Iris pigment epithelial cell (primary cell): ENCODE measurements at regions not wholly inside any gene's neighbourhood (a gene's known extent, or its start where the extent isn't known, plus 50 kb on each side); places are given as distances from the start of the nearest gene placed in this dataset.

ENCODE experiments used
- DNase-seq: peaks from one replicate; pipeline ENCODE4 v3.0.0-alpha.2; 2011; ENCODE audit warnings: low read depth

DNA sequence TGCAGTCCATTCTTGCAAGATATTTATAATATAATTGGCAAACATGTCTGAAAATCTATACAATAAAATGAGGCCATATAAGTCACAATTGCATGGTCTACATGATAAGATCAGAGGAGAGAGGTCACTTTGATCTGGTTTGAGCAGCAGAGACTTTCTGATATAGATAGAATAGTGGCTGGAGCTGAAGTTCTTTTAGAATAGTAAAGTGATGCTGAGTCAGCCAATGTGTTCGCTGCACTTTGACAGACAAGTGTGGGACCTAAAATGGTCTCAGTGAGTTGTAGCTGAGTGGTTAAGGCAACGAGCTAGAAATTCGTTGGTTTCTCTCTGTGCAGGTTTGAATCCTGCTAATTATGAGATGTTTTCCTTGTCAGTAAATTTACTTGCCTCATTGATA is 257.0 kb upstream of the C11orf87 start:
- no peak for DNase-seq

DNA sequence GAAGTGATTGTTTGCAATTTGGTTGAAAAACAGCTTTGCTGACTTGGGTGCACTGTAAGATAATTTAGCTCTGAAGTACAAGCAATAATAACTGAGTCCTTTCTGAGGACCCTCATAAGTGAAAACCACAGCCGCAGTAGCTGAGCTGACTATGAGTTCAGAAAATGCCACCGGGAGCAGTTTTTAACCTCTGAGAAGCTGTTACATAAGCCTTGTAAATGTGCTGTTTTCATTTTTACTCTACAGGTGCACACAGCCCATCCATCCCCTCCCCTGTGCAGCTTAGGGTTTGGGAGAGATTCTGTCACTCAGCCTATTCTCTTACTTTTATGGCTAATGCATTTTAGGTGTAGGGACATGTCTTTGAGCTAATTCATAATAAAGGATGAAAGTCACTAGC is 255.5 kb upstream of the C11orf87 start:
- no peak for DNase-seq

DNA sequence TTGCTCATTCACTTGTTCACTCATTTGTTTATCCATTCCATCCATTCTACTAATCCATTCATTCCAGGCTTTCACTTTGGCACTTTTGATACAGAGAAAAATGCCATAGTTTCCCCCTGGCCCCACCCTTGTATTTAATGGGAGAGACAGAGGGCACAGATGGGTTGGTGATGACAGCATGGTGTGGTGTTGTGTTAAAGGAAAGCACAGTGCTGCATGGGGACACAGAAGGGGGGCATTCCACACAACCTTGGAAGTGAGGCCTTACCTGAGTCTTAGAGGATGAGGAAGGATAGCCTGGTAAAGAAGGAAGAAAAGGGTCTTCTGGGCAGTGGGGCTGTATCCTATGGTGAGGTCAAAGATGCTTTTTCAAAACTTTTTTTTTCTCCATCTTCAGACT is 248.5 kb upstream of the C11orf87 start:
- no peak for DNase-seq

DNA sequence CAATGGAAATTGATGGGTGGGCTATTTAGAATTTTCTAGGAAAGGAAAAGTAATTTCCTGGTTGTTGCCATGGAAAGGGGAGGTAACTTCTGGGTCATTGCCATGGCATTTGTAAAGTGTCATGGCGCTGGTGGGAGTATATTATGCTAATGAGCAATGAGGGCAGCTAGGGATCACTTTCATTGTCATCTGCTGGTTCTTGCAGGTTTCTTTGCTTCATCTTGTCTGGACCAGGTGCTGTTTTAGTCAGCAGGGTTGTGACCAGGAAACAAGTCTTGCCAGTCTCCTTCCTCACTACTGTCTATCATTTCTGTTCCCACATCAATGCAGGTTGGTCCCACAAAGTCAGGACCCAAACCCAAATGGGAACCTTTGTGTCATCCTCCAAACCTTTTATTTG is 237.6 kb upstream of the C11orf87 start:
- DNase-seq = no peak

DNA sequence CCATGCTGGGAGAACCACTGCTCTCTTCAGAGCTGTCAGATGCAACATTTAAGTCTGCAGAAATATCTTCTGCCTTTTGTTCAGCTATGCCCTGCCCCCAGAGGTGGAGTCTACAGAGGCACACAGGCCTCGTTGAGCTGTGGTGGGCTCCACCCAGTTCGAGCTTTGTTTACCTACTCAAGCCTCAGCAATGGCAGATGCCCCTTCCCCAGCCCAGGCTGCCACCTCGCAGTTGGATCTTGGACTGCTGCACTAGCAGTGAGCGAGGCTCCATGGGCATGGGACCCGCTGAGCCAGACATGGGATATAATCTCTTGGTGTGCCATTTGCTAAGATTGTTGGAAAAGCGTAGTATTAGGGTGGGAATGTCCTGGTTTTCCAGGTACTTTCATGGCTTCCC is 229.1 kb upstream of the C11orf87 start:
- no peak for DNase-seq

DNA sequence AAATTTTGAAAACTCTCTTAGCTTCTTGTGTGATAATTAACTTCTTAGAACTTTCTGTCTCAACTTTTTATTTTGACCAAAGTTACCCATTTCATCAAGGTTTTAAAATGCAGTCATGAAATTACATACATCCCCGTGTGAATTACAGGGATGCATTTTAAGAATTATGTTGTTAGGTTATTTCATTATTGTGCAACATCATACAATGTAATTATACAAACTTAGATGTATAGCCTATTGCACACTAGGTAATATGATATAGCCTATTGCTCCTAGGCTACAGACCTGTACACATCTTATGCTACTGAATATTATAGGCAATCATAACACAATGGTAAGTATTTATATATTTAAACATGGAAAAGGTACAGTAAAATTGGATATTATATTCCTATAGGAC is 228.1 kb upstream of the C11orf87 start:
- DNase-seq = no peak

DNA sequence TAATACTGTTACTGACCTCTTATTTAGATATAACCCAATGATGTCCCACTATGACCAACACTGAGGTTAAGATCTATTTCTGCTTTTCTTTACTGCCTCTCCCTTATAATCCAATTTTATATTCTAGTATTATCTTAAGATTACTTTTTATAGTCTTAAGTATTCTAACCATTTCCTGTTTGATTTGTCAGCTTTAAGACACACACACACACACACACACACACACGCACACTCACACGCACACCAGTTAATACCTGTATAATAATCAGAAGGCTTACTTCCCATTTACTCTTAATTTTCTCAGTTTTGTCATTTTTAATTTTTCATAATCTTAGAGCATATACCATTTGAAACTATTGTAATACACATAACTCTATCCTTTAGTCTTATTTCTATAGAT is 226.0 kb upstream of the C11orf87 start:
- DNase-seq = peak; percentile 63

DNA sequence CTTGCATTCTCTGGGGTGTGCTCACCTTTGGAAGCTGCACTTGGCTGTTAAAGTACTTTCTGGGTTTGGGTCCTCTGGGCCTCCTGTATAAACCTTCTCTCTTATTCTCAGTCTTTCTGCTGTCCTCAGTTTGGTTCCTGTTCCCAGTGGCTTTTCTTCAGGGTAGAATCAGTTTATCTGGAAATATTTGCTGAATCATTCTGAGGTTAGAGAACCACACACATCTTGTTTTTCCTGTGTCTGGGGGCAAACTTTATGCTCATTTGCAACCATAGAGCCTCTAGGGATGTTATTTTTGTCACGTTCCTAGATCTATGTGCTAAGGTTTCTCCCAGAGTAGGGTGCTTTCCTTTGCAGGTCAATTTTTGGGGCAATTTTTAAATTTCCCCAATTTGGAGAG is 224.3 kb upstream of the C11orf87 start:
- peak; percentile 66 for DNase-seq

DNA sequence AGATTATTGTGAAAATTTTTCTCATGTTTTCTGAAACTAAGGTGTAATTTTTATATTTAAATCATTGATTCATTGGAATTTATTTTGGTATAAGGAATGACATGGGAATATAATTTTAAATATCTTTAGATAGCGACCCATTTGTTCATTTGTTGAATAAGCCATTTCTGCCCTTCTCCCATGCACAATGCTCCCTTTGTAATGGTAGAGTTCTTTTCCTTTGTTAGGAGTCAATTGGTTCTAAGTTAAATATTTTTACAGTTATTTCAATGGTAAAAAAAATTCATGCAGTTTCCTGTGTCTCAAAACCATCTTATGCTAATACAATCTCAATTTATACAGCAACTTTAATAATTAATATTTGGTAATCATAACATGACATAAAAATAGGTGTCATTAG is 218.8 kb upstream of the C11orf87 start:
- DNase-seq = no peak

DNA sequence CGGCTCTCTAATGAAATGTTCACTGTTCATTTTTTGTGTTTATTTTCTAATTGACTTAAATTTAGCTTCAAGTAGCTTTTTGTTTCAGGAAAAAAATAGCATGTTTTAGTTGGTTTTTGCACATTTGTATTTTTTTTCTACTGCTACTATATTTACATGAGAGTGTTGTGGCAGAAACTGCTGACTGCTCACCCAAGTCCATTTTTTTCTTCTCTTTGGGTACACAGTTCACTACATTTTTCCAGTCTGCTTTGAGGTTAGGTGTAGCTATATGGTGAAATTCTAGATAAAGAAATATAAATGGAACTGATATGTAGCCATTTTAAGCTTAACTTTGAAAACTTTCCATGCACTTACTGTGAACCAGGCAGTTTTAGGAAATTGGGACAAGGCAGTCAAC is 216.7 kb upstream of the C11orf87 start:
- no peak for DNase-seq

DNA sequence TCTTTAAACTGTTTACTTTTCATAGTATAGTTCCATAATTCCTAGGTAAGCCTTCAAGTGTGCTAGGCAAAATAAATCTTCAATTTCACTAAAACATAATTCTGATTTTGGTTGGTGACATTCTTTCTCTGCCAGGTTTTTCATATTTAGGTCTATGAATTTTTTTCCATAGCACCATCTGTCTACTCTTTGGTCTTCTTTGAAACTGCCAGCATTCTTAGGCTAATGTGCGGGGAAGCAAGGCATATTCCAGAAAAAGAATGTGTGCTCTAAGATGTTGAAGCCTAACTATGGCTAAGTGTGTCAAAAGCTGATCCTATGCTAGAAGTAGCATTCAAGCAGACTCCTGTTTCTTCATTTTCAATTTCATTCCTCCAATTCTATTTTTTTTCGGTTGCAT is 213.9 kb upstream of the C11orf87 start:
- DNase-seq = no peak

DNA sequence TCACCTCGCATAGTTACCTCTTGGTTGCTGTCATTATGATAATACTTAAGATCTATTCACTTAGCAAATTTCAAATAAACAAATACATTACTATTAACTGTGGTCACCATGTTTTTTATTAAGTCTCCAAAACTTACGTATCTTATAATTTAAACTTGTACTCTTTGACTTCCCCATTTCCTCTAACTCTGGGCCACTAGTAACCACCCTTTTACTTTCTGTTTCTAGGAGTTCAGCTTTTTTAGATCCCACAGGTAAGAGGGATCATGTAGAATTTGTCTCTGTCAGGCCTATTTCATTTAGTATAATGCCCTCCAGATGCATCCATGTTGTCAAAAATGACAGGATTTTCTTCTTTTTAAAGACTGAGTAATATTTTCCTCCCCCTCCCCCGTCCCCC is 212.4 kb upstream of the C11orf87 start:
- no peak for DNase-seq

DNA sequence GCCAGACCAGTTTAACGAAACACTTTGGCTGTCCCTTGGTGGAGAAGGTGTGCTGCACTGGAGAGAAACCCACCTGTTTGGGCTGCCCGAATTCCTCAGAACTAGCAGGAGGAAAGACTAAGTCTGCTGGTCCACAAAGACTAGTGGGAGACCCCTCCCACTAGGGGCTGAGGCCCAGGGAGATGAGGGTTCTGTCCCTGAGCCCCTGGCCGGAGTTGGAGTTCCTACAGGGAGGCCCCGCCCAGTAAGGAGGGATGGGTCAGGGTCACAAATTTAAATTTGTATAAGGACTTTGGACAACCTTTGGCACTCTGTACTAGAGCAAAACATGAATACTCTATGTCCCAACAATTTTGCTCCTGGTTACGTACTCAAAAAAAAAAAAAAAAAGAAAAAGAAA is 200.8 kb upstream of the C11orf87 start:
- DNase-seq = no peak

DNA sequence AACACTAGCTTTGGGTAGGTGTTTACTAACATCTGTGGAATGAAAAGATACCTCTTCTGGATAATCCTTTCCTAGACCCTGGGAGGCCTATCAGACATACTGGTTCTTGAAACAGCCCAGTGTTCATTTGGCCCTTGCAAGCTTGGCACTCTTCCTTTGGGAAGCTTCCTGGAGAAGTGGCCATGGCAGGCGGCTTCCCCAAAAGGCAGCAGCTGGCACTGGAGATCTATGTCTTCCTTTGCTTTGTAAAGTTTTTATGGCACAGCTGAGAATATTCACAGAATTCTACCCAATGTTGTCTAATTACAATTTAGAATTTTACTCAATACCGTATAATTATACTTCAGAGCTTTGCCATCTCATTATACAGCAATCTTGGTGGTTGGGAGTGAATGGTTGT is 199.2 kb upstream of the C11orf87 start:
- DNase-seq = no peak

DNA sequence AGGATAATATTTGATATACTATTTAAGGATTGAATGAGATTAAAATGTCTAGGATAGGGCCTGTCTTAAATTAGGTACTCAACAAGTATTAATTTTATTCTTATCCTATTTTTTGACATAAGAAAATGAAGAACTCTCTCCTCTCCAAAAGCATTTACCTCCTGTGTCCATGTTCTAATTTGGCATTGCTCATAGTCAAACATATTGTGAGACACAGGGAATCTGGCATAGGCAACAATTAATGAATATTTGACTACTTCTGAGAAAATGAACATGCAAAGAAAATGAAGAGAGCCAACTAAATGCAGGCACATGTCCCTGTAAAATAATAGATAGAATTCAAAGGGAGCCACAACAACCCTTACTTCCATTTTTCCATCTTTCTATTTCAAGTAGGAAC is 198.5 kb upstream of the C11orf87 start:
- no peak for DNase-seq

DNA sequence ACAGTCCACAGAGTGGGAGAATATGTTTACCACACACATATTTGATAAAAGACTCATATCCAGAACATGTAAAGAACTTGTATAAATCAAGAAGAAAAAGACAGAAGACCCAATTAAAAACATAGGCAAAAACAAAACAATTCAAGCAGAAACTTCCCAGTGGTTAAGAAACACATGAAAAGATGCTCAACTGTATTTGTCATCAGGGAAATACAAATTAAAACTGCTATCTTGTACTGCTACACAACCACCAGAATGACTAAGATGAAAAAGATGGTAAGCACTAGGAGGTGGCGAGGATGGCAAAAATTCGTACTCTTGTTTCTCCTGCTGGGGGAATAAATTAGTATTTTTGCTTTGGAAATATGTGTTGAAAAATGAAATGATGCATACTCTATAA is 192.3 kb upstream of the C11orf87 start:
- DNase-seq = peak; percentile 2

DNA sequence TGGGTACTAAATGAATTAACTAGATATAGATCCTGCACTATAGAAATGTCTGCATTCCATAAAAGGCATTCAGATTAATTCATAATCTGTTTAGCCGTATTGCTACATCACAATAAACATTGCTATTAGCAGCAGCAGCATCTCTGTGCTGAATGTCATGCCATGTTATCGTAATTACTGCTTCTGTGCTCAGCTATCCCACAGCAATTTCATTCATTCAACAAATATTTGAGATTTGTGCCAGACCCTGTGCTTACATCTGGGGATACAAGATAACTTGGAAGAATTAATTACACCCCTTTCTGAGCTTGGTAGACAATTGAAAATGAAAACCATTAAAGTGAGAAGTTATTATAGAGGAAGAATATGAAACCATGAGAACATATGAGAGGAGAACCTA is 185.8 kb upstream of the C11orf87 start:
- DNase-seq = no peak

DNA sequence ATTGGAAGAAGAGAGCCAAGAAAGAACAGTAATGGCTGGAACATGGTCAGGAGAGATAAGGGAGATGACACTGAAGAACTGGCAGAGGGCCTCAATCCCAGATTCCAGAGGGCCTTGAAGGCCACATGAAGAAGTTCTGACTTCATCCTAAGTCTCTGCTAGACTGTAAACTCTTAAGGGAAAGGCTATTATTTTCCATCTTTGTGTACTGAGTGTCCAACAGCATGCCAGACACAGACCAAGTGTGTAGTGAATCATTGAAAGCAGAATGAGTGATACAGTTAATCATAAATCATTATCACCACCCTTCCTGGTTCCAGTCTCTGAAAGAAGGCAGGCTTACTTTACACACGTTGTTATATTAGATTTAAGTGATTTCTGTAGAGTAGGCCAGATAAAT is 185.3 kb upstream of the C11orf87 start:
- DNase-seq = no peak

DNA sequence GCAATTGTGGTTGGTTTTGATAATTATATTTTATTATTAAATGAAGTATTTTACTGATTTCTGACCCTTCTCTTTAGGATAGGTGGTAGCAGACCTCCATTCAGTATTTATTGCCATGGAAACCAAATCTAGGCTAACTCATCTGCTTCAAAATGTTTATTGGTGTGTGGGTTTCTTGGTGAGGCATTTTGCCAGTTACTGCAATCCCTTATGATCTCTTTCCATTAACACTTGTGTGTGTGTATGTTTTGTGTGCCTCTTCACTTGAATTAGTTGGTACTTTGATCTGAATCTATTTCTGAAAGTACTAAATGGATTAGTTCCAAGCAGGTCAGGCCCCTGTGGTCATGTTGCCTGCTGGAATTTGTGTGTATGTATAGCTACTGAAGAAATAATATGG is 184.4 kb upstream of the C11orf87 start:
- peak; percentile 8 for DNase-seq

DNA sequence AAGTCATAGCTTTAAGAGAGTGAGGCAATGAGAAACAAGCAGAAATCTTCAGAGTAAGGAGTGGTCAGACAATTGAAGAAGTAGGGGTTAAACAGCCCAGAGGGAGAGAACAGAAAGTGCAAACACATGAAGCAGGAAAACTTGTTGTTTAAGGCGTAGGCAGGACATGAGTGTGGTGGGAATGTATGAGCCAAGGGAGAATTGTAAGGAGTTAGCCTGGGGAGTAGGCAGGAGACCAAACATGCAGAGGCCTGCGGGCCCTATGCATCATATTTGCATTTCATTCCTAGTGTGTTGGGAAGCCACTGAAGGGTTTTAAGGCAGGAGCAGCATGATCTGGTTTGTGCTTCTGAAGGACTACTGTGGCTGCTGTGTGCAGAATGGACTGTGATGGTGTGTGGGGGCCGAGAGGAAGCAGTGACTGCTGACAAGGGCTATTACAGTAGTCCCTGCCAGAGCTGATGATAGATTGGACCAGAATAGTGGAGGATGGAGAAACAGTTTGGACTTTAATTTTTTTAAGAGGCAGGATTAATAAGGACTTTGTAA is 179.9 kb upstream of the C11orf87 start:
- DNase-seq = no peak

DNA sequence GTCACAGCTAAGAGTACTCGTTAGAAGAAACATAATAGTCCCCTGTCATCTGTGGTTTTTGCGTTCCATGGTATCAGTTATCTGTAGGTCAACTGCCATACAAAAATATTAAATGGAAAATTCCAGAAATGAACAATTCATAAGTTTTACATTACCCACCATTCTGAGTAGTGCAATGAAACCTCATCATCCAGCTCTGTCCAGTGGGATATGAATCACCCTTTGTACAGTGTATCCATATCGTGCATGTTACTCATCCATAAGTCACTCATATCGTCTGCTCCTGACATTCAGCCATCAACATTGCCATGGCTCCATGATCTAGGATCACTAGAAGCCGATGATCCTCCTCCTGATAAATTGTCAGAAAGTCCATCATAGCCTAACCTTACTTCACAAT is 174.9 kb upstream of the C11orf87 start:
- peak; percentile 36 for DNase-seq

DNA sequence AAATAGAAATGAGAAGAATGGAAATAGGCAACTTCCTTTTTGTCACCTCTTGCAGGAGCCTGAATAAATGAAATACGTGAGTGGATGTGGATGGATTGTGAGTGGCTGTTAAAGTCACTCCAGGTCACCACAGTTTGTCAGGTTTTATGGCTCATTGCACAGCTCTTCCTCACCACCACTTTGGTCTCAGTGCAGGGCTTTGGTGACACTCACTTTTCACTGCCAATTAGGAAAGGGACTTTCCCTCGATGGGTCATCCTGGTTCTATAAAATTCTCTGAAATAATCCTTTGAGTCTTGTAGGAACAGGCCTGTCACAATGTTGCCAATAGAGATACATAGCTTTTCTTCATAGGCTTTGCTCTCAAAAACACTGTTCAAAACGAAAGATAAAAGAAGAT is 172.4 kb upstream of the C11orf87 start:
- no peak for DNase-seq

DNA sequence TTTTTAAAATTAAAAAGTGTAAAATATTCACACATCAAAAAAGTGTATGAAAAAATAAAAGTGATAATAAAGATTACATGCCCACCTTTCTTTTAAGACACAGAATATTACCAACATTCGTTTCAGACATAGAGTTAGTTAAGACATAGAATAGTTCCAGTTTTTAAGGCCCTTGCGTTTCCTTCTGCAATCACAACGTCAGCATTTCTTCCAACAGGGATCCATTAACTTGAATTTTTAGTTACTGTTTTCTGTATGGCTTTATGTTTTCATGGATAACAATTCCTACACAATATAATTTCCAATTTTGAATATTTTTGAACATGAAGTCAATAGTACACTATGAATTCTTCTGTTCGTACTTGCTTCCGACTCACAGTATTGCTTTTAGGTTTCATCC is 170.8 kb upstream of the C11orf87 start:
- DNase-seq = no peak

DNA sequence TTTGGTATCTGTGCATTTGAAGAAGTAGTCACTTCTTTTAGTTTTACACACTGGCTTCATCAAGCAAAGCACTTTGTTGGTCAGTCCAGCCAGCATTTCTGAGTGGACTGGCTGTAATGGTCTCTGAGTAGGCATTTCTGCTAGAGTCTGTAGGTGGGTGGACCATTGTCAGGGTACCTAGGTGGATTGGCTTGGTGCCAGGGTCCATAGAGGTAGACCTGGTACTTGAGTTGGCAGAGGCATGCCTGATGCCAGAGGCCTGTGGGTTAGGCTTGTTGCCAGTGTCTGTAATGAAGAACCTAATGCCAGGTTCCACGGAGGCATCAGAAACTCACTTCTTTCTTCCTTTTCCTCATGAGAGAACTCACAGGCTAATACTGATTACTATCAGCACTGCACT is 157.9 kb upstream of the C11orf87 start:
- DNase-seq = no peak
